ENCODE measurements at regions not wholly inside any gene's neighbourhood (a gene's known extent, or its start where the extent isn't known, plus 50 kb on each side); places are given as distances from the start of the nearest gene placed in this dataset.

- H3K4me3 ChIP-seq (ENCODE audit: low read depth, low read length) = no peak overlapping the region
- POLR2A ChIA-PET = no interaction called here
- no peak for DNase-seq (ENCODE audit: low read depth, low spot score)
- CTCF ChIA-PET = no interaction called here
- no peak for TF ChIP-seq CTCF (IDR thresholded peaks at IDR 0.05; ENCODE audit: insufficient read depth, low read length, missing control alignments)
Observed at GRCh38 chr4:31328932-31329331, 608.8 kb downstream of the PCDH7 start.

- CTCF ChIA-PET = interaction anchor here (0.6 kb wide), 1 partner anchor 367 kb away, joined by 3 read pairs; no protein-coding TSS in a partner anchor
- TF ChIP-seq CTCF (IDR thresholded peaks at IDR 0.05; ENCODE audit: insufficient read depth, low read length, missing control alignments) = no peak
Observed at GRCh38 chr4:31334086-31334910, 614.1 kb downstream of the PCDH7 start.

GRCh38 chr4:31338000-31338399, 617.8 kb downstream of the PCDH7 start:
- CTCF ChIA-PET = no interaction called here

More at GRCh38 chr4:31334086-31334910, 614.1 kb downstream of the PCDH7 start:
- no peak overlapping the region for H3K4me3 ChIP-seq (ENCODE audit: low read depth, low read length)
- POLR2A ChIA-PET = no interaction called here
- no peak for DNase-seq (ENCODE audit: low read depth, low spot score)

GRCh38 chr4:31341601-31342359, 621.6 kb downstream of the PCDH7 start:
- H3K4me3 ChIP-seq (ENCODE audit: low read depth, low read length) = no peak overlapping the region
- no peak for DNase-seq (ENCODE audit: low read depth, low spot score)
- POLR2A ChIA-PET = no interaction called here
- no peak for TF ChIP-seq CTCF (IDR thresholded peaks at IDR 0.05; ENCODE audit: insufficient read depth, low read length, missing control alignments)
- CTCF ChIA-PET = no interaction called here

More at GRCh38 chr4:31338000-31338399, 617.8 kb downstream of the PCDH7 start:
- POLR2A ChIA-PET = no interaction called here
- no peak for TF ChIP-seq CTCF (IDR thresholded peaks at IDR 0.05; ENCODE audit: insufficient read depth, low read length, missing control alignments)
- H3K4me3 ChIP-seq (ENCODE audit: low read depth, low read length) = no peak overlapping the region
- DNase-seq (ENCODE audit: low read depth, low spot score) = no peak

- ChIA-PET CTCF (no interaction called here), POLR2A (no interaction called here)
- no peak for TF ChIP-seq CTCF (IDR thresholded peaks at IDR 0.05; ENCODE audit: insufficient read depth, low read length, missing control alignments)
- DNase-seq (ENCODE audit: low read depth, low spot score) = no peak
- H3K4me3 ChIP-seq (ENCODE audit: low read depth, low read length) = no peak overlapping the region
Observed at GRCh38 chr4:31343061-31343460, 622.9 kb downstream of the PCDH7 start.

- DNase-seq (ENCODE audit: low read depth, low spot score) = no peak
- no peak for TF ChIP-seq CTCF (IDR thresholded peaks at IDR 0.05; ENCODE audit: insufficient read depth, low read length, missing control alignments)
- CTCF ChIA-PET = no interaction called here
- no peak overlapping the region for H3K4me3 ChIP-seq (ENCODE audit: low read depth, low read length)
- POLR2A ChIA-PET = no interaction called here
Observed at GRCh38 chr4:31349907-31350306, 629.7 kb downstream of the PCDH7 start.
